ENCODE measurements at regions not wholly inside any gene's neighbourhood (a gene's known extent, or its start where the extent isn't known, plus 50 kb on each side); places are given as distances from the start of the nearest gene placed in this dataset.

GRCh38 chr5:68500813-68501212 lies 285.3 kb downstream of the PIK3R1 start:
- peaks cover 0 to 6% (median 3%) of the 10 kb centered on the region in 4 donors for H3K9me3 ChIP-seq (ENCODE audit: control insufficient read depth in 4 of 4, insufficient read depth in 3 of 4, low read length in 3 of 4)
- no peak overlapping the region for H3K4me3 ChIP-seq
- no peaks in the 10 kb centered on the region for H3K36me3 ChIP-seq (ENCODE audit: control insufficient read depth in 4 of 4, insufficient read depth in 4 of 4, low read length in 4 of 4)
- no peak overlapping the region for H3K9ac ChIP-seq (ENCODE audit: insufficient read depth in 1 of 2, low read length in 2 of 2)
- H3K27me3 ChIP-seq (ENCODE audit: control insufficient read depth in 3 of 3, insufficient read depth in 3 of 3, low read length in 2 of 3), result no peaks in the 10 kb centered on the region
- H3K4me1 ChIP-seq (ENCODE audit: control insufficient read depth in 5 of 5, insufficient read depth in 5 of 5, low read length in 5 of 5), result peaks cover 0 to 3% (median 0%) of the 10 kb centered on the region in 5 donors
- ATAC-seq (ENCODE audit: insufficient read depth, low FRiP score) (no peak), DNase-seq (no peak)
- WGBS, 2 donors, result 96% methylated on average over 6 of the region's 6 CpGs
- H3K27ac ChIP-seq (ENCODE audit: low read depth in 1 of 2, low read length in 1 of 2), result no peak overlapping the region
- TF ChIP-seq CTCF (IDR thresholded peaks at IDR 0.05; ENCODE audit: control extremely low read depth, extremely low read depth), result no peak

GRCh38 chr5:68502531-68502930 lies 287.0 kb downstream of the PIK3R1 start:
- Histone ChIP-seq H3K9me3 (ENCODE audit: control insufficient read depth in 4 of 4, insufficient read depth in 3 of 4, low read length in 3 of 4) (peaks cover 0 to 6% (median 3%) of the 10 kb centered on the region in 4 donors), H3K4me1 (ENCODE audit: control insufficient read depth in 5 of 5, insufficient read depth in 5 of 5, low read length in 5 of 5) (peaks cover 0 to 3% (median 0%) of the 10 kb centered on the region in 5 donors), H3K4me3 (no peak overlapping the region), H3K9ac (ENCODE audit: insufficient read depth in 1 of 2, low read length in 2 of 2) (no peak overlapping the region), H3K36me3 (ENCODE audit: control insufficient read depth in 4 of 4, insufficient read depth in 4 of 4, low read length in 4 of 4) (no peaks in the 10 kb centered on the region), H3K27me3 (ENCODE audit: control insufficient read depth in 3 of 3, insufficient read depth in 3 of 3, low read length in 2 of 3) (no peaks in the 10 kb centered on the region), H3K27ac (ENCODE audit: low read depth in 1 of 2, low read length in 1 of 2) (no peak overlapping the region)
- DNase-seq (no peak), ATAC-seq (ENCODE audit: insufficient read depth, low FRiP score) (no peak)
- TF ChIP-seq CTCF (IDR thresholded peaks at IDR 0.05; ENCODE audit: control extremely low read depth, extremely low read depth), result no peak

DNA sequence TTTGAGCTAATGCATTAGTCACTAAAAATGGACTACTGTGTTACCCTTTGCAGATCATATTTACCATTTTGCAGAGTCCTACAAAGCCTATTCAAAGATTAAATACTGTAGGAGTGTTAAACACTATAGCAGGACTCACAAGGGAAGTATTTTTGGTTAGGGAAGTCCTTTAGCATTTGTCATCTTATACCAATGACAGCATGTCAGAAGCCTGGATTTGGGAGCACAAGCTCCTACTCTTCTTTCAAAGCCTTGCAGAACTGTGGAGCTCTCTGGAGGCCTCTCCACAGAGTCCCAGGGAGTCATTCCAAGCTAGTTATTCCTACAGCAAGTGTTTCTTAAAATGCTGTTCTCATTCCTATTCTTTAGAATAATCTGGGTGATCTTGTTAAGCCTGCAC lies 288.8 kb downstream of the PIK3R1 start:
- DNase-seq (no peak), ATAC-seq (ENCODE audit: insufficient read depth, low FRiP score) (no peak)
- H3K9me3 ChIP-seq (ENCODE audit: control insufficient read depth in 4 of 4, insufficient read depth in 3 of 4, low read length in 3 of 4), result no peaks in the 10 kb centered on the region
- H3K36me3 ChIP-seq (ENCODE audit: control insufficient read depth in 4 of 4, insufficient read depth in 4 of 4, low read length in 4 of 4), result no peaks in the 10 kb centered on the region
- no peak overlapping the region for H3K9ac ChIP-seq (ENCODE audit: insufficient read depth in 1 of 2, low read length in 2 of 2)
- H3K27ac ChIP-seq (ENCODE audit: low read depth in 1 of 2, low read length in 1 of 2), result no peak overlapping the region
- no peak overlapping the region for H3K4me3 ChIP-seq
- TF ChIP-seq CTCF (IDR thresholded peaks at IDR 0.05; ENCODE audit: control extremely low read depth, extremely low read depth), result no peak
- peaks cover 0 to 3% (median 0%) of the 10 kb centered on the region in 5 donors for H3K4me1 ChIP-seq (ENCODE audit: control insufficient read depth in 5 of 5, insufficient read depth in 5 of 5, low read length in 5 of 5)
- H3K27me3 ChIP-seq (ENCODE audit: control insufficient read depth in 3 of 3, insufficient read depth in 3 of 3, low read length in 2 of 3), result no peaks in the 10 kb centered on the region

All from lung (tissue), 11 donors.